ENCODE measurements at regions not wholly inside any gene's neighbourhood (a gene's known extent, or its start where the extent isn't known, plus 50 kb on each side); places are given as distances from the start of the nearest gene placed in this dataset.

DNA sequence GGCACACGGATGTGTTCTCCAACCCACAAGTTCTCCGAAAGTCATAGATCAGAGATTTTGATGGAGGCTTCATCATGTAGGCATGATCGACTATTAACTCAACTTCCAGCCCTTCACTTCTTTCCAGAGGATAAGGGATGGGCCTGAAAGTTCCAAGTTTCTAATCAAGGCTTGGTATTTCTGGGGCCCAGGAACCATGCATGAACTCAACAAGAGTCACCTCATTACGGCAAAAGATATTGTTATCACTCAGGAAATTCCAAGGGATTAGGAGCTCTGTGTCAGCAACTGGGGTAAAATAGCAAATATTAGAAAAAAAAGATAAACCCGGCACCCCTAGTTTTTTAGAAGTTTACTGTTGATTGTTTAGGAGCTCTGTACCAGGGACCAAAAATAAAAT, 240.1 kb upstream of the PPP1R2C start:
- no peak for DNase-seq (ENCODE audit: low read depth)

- no peak for DNase-seq (ENCODE audit: low read depth)
Observed at GRCh38 chrX:43019021-43019420, 241.1 kb upstream of the PPP1R2C start.

DNA sequence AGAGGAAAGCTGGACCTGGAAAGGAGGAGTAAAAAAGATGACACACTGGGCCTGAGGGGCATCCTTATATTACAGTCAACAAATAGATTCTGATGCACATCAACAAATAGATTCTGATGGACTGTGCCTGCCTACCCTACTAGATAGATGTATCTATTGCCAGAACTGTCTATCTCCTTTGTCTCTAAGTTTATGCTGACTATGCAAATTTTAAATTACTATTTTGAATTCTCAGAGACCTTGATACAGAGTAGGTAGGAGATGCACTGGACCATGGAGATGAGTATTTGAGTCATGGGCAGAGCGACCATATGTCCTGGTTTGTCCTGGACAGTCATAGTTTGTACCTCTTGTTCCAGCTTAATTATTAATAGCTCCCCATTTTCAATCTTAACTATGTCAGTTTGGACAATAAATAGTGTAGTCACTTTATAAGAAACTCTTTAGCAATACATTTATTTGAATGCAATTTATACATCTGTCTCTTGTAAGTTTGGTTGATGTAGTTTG, 247.9 kb upstream of the PPP1R2C start:
- DNase-seq (ENCODE audit: low read depth), result no peak

DNA sequence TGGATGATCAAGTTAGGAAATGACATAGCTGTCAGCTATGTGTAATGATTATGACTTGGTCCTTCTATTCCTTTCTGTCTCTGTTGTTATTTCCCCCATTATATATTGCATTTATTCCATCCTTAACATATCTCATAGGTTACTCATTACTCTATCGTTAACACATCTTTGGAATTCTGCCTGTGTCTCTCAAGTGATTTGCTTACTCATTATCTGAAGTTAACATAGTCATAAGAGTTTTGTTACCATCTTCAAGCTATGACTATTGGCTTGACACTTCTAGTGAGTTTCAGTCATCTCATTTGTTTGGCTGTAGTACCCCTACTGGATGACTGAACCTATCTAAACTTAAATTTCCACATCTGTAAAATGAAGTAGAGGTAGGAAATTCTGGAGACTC, 286.1 kb upstream of the PPP1R2C start:
- DNase-seq (ENCODE audit: low read depth), result no peak

DNA sequence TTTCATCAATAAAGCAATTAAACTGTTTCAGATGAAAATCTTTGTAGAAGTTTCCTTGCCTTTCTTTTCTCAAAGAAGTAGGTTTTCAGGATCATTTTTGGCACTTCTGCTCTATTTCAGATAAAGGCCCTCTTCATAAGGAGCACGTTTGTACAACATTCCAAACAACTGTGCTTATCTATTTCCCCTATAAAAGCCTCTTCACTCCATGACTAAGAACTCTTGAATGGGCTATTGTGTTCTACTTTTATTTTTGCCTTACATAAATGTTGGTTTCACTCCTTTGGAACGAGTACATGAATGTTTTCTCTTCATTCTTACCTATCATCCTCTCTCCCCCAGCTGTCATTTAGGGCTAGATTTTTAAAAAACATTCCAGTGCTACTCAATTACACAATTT, 288.0 kb upstream of the PPP1R2C start:
- DNase-seq (ENCODE audit: low read depth), result no peak

- no peak for DNase-seq (ENCODE audit: low read depth)
Observed at GRCh38 chrX:43068639-43069038, 290.7 kb upstream of the PPP1R2C start.

GRCh38 chrX:43083016-43083415, 305.1 kb upstream of the PPP1R2C start:
- no peak for DNase-seq (ENCODE audit: low read depth)

GRCh38 chrX:43087830-43088229, 309.9 kb upstream of the PPP1R2C start:
- DNase-seq (ENCODE audit: low read depth), result no peak

- DNase-seq (ENCODE audit: low read depth), result no peak
Observed at GRCh38 chrX:43096830-43097229, 318.9 kb upstream of the PPP1R2C start.

DNA sequence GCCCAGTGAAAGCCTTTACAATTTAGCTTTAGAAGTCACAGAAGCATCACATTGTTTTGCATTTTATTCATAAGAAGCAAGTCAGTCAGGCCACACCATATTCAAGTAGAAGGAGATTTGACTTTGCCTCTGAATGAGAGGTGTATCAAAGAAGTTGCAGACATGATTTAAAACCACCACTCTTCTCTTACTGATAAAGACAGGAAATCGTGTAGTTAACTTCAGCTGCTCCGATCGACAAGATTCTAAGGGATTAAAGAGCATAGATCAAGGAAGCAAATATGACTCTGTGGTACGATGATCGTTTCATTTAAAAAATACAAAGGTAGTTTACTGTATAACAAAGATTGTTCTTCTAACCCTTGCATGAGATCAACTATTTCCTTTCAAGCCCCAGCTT, 328.0 kb upstream of the PPP1R2C start:
- DNase-seq (ENCODE audit: low read depth), result no peak

GRCh38 chrX:43108828-43109227, 330.9 kb upstream of the PPP1R2C start:
- DNase-seq (ENCODE audit: low read depth), result no peak

DNA sequence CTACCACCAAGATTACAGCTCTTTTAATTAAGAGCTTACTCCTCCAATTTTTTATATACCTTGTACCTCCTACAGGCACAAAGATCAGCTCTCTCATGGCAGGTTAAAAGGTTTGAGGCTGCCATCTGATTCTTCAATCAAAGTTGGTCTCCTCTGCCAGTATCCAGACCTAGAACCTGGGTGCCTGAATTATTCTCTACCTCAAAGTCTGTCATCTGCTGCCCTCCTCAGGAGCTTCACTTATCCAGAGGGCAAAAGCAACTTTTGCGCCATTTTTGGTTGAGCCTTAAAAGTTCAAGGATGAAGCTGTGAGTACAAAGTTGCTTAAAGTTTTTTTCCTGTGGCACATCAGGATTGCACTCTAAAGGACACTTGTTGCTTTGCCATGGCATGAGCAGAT, 343.7 kb upstream of the PPP1R2C start:
- DNase-seq (ENCODE audit: low read depth), result no peak

- no peak for DNase-seq (ENCODE audit: low read depth)
Observed at GRCh38 chrX:43139645-43140044, 361.7 kb upstream of the PPP1R2C start.

- no peak for DNase-seq (ENCODE audit: low read depth)
Observed at GRCh38 chrX:43140582-43140981, 362.6 kb upstream of the PPP1R2C start.

- DNase-seq (ENCODE audit: low read depth), result no peak
Observed at GRCh38 chrX:43141885-43142284, 363.9 kb upstream of the PPP1R2C start.

GRCh38 chrX:43148305-43148704, 370.3 kb upstream of the PPP1R2C start:
- no peak for DNase-seq (ENCODE audit: low read depth)

- no peak for DNase-seq (ENCODE audit: low read depth)
Observed at GRCh38 chrX:43165343-43165920, 387.5 kb upstream of the PPP1R2C start.

- DNase-seq (ENCODE audit: low read depth), result no peak
Observed at GRCh38 chrX:43166874-43167273, 388.9 kb upstream of the PPP1R2C start.

- no peak for DNase-seq (ENCODE audit: low read depth)
Observed at GRCh38 chrX:43175434-43175833, 397.5 kb upstream of the PPP1R2C start.

GRCh38 chrX:43176686-43177085, 398.7 kb upstream of the PPP1R2C start:
- no peak for DNase-seq (ENCODE audit: low read depth)

GRCh38 chrX:43188296-43188695, 410.3 kb upstream of the PPP1R2C start:
- DNase-seq (ENCODE audit: low read depth), result no peak

DNA sequence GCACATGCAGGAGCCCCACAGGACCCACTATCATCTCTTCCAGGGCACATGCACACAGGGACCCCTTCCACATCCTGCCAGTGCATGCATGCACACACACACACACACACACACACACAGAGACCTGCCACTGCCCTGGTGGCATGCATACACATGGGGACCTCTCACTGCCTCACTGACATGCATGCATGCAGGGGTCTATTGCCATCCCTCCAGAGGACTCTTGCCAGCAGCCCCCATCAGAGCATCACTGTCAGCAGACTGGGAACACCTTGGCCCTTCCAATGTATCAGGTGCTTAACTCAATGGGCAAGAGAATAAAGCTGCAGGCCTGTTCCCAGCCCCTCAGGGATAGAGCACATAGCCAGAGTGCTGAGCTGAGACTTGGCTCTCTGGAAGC, 433.6 kb upstream of the PPP1R2C start:
- DNase-seq (ENCODE audit: low read depth), result no peak

DNA sequence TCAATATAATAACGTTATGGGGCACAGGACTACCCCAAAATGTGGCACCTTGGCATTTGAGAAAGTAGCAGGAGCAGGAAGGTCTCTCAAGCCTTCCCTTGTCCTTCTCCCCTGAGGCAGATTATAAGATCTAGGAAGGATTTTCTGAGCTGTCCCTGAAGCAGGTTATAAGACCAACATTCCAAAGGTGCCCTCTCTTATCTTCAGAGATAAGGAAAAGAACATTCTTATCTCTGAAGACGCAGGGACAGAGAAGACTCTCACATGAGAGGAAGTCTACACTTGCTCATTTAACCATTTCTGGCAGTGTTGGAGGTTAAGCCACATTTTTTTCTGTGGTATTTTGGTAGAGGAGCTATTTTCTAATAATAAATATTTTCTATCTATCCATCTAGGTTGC, 437.9 kb upstream of the MAOA start:
- DNase-seq (ENCODE audit: low read depth), result no peak

DNA sequence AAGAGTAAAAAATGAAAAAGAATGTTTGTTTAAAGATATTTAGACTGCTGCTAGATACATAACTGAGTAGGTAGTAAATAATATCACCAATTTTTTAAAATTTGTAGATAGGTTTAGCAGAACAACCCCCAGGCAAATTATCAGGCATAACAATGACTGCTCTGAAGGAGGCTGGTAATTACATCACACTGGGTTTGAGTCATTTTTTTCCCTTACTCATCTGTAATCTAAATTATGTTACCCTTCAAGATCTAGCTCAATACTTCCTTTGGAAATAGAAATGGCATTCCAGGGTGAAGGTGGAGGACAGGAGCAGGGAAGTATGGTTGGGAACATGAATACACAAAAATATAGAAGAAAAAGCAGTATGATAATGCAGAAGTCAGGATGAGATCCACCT, 431.6 kb upstream of the MAOA start:
- DNase-seq (ENCODE audit: low read depth), result no peak

Data from fibroblast of gingiva (primary cell).